ENCODE measurements at regions not wholly inside any gene's neighbourhood (a gene's known extent, or its start where the extent isn't known, plus 50 kb on each side); places are given as distances from the start of the nearest gene placed in this dataset.

DNA sequence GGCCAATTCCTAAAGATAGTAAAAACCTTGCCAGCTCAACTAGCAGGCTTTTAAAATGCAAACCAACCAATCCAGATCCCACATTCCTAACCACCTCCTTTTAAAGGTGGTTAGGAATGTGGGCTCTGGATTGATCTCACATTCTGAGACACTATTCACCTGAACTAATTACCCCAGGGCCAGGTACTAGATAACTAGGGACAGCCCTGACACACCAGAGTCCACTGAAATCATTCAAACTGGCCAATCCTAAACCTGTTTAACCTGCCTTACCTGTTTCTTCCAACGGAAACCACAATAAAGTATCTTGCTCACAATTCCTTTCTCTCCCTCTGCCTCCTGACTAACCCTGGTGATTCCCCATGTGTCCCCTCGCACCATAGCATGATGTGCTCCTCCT lies 168.3 kb upstream of the DMAC1 start:
- no peak for TF ChIP-seq Cebpa-rat (IDR thresholded peaks at IDR 0.05)
- no peaks in the 10 kb centered on the region for H3K27me3 ChIP-seq

DNA sequence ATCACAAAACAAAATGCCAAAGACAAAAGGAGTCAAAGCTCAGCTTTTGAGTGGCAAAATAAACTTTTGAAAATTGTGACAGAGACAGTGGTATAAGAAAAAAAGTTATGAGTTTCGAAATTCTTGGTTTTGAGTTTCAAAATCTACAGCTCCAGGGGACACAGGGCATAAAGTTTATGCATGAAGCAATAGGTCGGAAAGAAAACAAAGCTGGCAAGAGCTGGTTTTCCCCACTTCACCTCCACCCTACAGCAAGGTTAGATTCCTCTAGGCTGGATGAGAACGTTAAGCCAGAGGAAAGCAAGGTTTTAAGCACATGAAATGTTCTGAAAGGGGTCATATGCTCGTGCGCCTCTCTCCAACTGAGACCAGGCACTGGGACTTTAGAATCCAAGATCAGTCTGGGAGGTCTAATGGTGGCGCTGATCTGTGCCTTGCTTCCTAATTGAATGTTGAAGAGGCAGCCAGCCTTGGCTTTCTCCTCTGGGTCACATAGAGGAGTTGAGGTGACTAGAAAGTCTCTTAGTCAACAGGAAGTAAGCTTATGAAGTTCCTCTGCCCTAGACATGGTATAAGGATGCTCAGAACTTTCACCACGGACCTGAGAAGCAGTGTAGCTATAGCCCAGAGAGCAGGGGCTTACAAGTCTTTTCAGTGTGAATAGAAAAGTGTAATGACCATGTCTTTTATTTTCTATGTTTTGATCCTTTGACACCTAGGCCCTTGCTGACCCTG lies 167.7 kb upstream of the DMAC1 start:
- Histone ChIP-seq H3K4me2 (0 out of 22 replicates have a peak overlapping the region, but pooled peaks of 1 of the 11 experiments have one; percentile 18), H3K27ac (0 out of 22 replicates have a peak overlapping the region, but pooled peaks of 1 of the 11 experiments have one; percentile 23), H3K27me3 (no peaks in the 10 kb centered on the region), H3K36me3 (no peaks in the 10 kb centered on the region), H3K9me3 (replicated peaks in 1 of 11) (peaks cover 0 to 30% (median 0%) of the 10 kb centered on the region in 11 experiments; a peak in 8 of 22 replicates), H3K9ac (no peak overlapping the region), H3K4me1 (peaks cover 0 to 17% (median 12%) of the 10 kb centered on the region in 10 experiments; a peak in 15 of 20 replicates), H3K4me3 (no peak overlapping the region), H4K20me1 (no peaks in the 10 kb centered on the region)
- TF ChIP-seq Cebpa-rat (IDR thresholded peaks at IDR 0.05): peak in 1 of 11 experiments; percentile 29; a peak in 2 of 22 replicates

More for the DNA sequence above, 168.3 kb upstream of the DMAC1 start:
- no peak overlapping the region for H3K4me2 ChIP-seq
- peaks cover 0 to 12% (median 6%) of the 10 kb centered on the region in 10 experiments; a peak in 15 of 20 replicates for H3K4me1 ChIP-seq
- H4K20me1 ChIP-seq: no peaks in the 10 kb centered on the region
- H3K27ac ChIP-seq: no peak overlapping the region
- peaks cover 0 to 30% (median 0%) of the 10 kb centered on the region in 11 experiments; a peak in 8 of 22 replicates for H3K9me3 ChIP-seq (replicated peaks in 1 of 11)
- no peak overlapping the region for H3K9ac ChIP-seq
- H3K36me3 ChIP-seq: no peaks in the 10 kb centered on the region
- no peak overlapping the region for H3K4me3 ChIP-seq

GRCh38 chr9:7965063-7965462 lies 165.5 kb upstream of the DMAC1 start:
- H3K27me3 ChIP-seq: no peaks in the 10 kb centered on the region
- H3K27ac ChIP-seq: no peak overlapping the region
- no peak overlapping the region for H3K9ac ChIP-seq
- H3K4me1 ChIP-seq: peaks cover 0 to 17% (median 13%) of the 10 kb centered on the region in 10 experiments; a peak in 15 of 20 replicates
- peaks cover 0 to 23% (median 0%) of the 10 kb centered on the region in 11 experiments; a peak in 7 of 22 replicates for H3K9me3 ChIP-seq (replicated peaks in 1 of 11)
- H3K4me2 ChIP-seq: no peak overlapping the region
- H4K20me1 ChIP-seq: no peaks in the 10 kb centered on the region
- no peak overlapping the region for H3K4me3 ChIP-seq
- no peak for TF ChIP-seq Cebpa-rat (IDR thresholded peaks at IDR 0.05)
- H3K36me3 ChIP-seq: no peaks in the 10 kb centered on the region

DNA sequence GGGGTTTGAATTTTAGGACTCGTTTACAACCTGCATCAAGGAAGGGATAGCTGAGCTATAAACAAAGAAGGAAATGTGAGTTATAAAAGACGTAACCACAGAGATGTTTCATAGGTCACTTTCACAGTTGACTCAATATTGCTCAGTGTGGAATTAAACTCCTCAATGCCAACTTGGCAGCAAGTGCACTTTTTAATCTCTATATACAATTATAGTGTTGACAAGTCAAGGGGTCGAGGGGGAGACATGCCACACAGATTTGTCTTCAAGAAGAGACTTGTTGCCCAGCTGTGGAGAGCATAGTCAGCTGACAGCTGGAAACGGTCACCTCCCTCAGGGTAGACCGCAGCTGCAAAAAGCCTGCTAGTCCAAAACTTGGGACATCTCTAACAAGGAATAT lies 163.4 kb upstream of the DMAC1 start:
- H3K9ac ChIP-seq: no peak overlapping the region
- no peak overlapping the region for H3K27ac ChIP-seq
- no peak overlapping the region for H3K4me3 ChIP-seq
- peaks cover 0 to 9% (median 0%) of the 10 kb centered on the region in 11 experiments; a peak in 5 of 22 replicates for H3K9me3 ChIP-seq (replicated peaks in 1 of 11)
- no peaks in the 10 kb centered on the region for H3K27me3 ChIP-seq
- peaks cover 0 to 17% (median 13%) of the 10 kb centered on the region in 10 experiments; a peak in 15 of 20 replicates for H3K4me1 ChIP-seq
- H3K36me3 ChIP-seq: no peaks in the 10 kb centered on the region
- H4K20me1 ChIP-seq: no peaks in the 10 kb centered on the region
- TF ChIP-seq Cebpa-rat (IDR thresholded peaks at IDR 0.05): no peak
- peak overlapping the region in 8 of 11 experiments; percentile 16 to 54 (median 44); a peak in 14 of 22 replicates for H3K4me2 ChIP-seq

GRCh38 chr9:7961076-7961475 lies 161.5 kb upstream of the DMAC1 start:
- no peak overlapping the region for H3K4me2 ChIP-seq
- H3K9ac ChIP-seq: no peak overlapping the region
- no peak overlapping the region for H3K4me3 ChIP-seq
- H3K4me1 ChIP-seq: peaks cover 0 to 15% (median 12%) of the 10 kb centered on the region in 10 experiments; a peak in 14 of 20 replicates
- no peaks in the 10 kb centered on the region for H3K27me3 ChIP-seq
- H3K9me3 ChIP-seq (replicated peaks in 1 of 11): no peaks in the 10 kb centered on the region; a peak in 1 of 22 replicates
- no peak overlapping the region for H3K27ac ChIP-seq
- no peaks in the 10 kb centered on the region for H3K36me3 ChIP-seq
- TF ChIP-seq Cebpa-rat (IDR thresholded peaks at IDR 0.05): no peak
- no peaks in the 10 kb centered on the region for H4K20me1 ChIP-seq

DNA sequence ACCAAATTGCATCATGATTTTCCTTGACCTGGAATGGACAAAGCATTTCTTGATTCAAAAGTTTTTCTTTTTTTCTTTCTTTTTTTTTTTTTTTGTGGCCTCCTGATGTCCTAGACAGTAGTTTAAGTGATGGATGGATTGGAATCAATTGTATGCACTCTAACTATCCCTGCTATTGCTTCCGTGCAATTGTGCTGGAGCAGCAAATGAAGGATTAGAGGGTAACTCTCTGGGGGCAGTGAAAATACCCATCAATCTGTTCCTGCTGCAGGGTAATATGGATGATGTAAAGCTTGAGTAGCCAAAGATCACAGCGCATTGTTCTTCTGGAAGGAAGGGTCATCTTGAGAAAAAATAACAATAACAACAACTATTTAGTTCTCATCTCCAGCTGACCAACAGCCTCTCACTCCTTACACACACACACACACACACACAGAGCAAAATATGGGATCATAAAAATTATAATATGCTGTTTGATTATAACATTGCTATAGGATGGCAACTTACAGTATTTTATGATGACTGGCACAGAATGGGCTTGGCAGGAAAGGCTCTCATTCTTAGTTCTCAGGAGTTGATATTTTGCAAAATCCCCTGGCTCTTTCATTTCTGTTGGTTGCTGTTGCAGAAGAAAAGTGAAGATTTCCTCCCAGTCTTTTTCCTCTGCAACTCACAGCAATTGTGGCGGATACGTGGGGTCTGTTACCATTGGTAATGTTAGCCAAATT lies 160.9 kb upstream of the DMAC1 start:
- Histone ChIP-seq H3K4me2 (no peak overlapping the region), H3K4me3 (no peak overlapping the region), H3K36me3 (no peaks in the 10 kb centered on the region), H3K27ac (no peak overlapping the region), H3K9me3 (replicated peaks in 1 of 11) (no peaks in the 10 kb centered on the region; a peak in 1 of 22 replicates), H3K9ac (no peak overlapping the region), H4K20me1 (no peaks in the 10 kb centered on the region), H3K4me1 (peaks cover 0 to 15% (median 12%) of the 10 kb centered on the region in 10 experiments; a peak in 14 of 20 replicates), H3K27me3 (no peaks in the 10 kb centered on the region)
- TF ChIP-seq Cebpa-rat (IDR thresholded peaks at IDR 0.05): no peak

- Histone ChIP-seq H3K9me3 (replicated peaks in 1 of 11) (no peaks in the 10 kb centered on the region), H3K9ac (no peak overlapping the region), H4K20me1 (no peaks in the 10 kb centered on the region), H3K27ac (no peak overlapping the region), H3K27me3 (no peaks in the 10 kb centered on the region), H3K4me1 (peaks cover 0 to 9% (median 6%) of the 10 kb centered on the region in 10 experiments; a peak in 14 of 20 replicates), H3K4me2 (no peak overlapping the region), H3K36me3 (no peaks in the 10 kb centered on the region), H3K4me3 (no peak overlapping the region)
- no peak for TF ChIP-seq Cebpa-rat (IDR thresholded peaks at IDR 0.05)
Observed at GRCh38 chr9:7957803-7958202, 158.2 kb upstream of the DMAC1 start.

DNA sequence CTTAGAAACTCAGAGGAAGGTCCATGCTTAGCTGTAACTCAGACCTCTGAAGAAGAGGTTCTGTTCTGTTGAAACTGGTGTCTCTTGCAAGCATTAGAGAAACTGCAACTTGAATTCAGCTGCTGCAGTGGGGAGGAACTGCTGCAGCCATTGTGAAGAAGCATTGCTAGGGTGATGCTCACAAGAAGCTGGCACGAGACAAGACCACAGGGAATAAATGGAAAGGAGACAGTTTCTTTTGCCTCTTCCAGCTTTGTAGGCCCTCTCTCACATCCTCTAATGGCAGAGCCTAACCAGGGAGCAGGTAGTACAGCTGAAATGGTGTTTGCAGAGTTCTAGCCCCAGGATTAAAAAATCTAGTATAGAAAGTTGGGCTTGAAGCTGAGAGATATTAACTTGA lies 148.0 kb upstream of the DMAC1 start:
- Histone ChIP-seq H3K4me1 (peaks cover 0 to 16% (median 9%) of the 10 kb centered on the region in 10 experiments; a peak in 13 of 20 replicates), H3K9me3 (replicated peaks in 1 of 11) (peaks cover 0 to 13% (median 9%) of the 10 kb centered on the region in 11 experiments; a peak in 12 of 22 replicates), H3K9ac (no peak overlapping the region), H3K4me3 (no peak overlapping the region), H3K36me3 (no peaks in the 10 kb centered on the region), H3K27ac (no peak overlapping the region), H3K4me2 (peak overlapping the region in 6 of 11 experiments; percentile 23 to 63 (median 50); a peak in 12 of 22 replicates), H3K27me3 (no peaks in the 10 kb centered on the region), H4K20me1 (no peaks in the 10 kb centered on the region)
- no peak for TF ChIP-seq Cebpa-rat (IDR thresholded peaks at IDR 0.05)

DNA sequence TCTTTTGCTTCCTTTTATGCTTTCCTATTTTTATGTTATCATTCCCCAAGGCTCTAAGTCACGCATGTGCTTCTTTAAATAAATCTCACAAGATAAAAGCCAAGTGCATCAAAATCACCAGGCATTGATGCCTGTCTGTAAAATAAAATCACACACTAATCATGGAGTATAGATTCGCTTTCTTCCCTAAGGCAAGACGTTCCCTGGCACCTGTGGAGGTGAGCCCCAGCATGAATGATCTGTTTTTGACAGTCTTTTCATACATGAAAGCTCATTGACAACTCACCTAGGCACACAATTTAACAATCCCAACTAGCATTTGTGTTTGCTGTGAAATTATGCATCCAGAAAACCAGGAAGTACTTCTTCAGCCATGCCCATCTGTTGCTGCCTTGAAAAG lies 146.9 kb upstream of the DMAC1 start:
- H3K9me3 ChIP-seq (replicated peaks in 1 of 11): peaks cover 0 to 14% (median 11%) of the 10 kb centered on the region in 11 experiments; a peak in 12 of 22 replicates
- no peaks in the 10 kb centered on the region for H3K36me3 ChIP-seq
- H4K20me1 ChIP-seq: no peaks in the 10 kb centered on the region
- no peak overlapping the region for H3K9ac ChIP-seq
- H3K27ac ChIP-seq: no peak overlapping the region
- H3K4me2 ChIP-seq: peak overlapping the region in 2 of 11 experiments; percentile 52 to 54; a peak in 2 of 22 replicates
- no peaks in the 10 kb centered on the region for H3K27me3 ChIP-seq
- TF ChIP-seq Cebpa-rat (IDR thresholded peaks at IDR 0.05): no peak
- no peak overlapping the region for H3K4me3 ChIP-seq
- H3K4me1 ChIP-seq: peaks cover 0 to 16% (median 9%) of the 10 kb centered on the region in 10 experiments; a peak in 13 of 20 replicates
